Ascending aorta (tissue), 2 donors: ENCODE measurements at regions not wholly inside any gene's neighbourhood (a gene's known extent, or its start where the extent isn't known, plus 50 kb on each side); places are given as distances from the start of the nearest gene placed in this dataset.

ENCODE experiments used
- DNase-seq, 2 donors: peaks; one replicate each; pipeline ENCODE4 v3.0.0-alpha.2; 2019; ENCODE audit warnings: low spot score in 2 of 2
- H3K27ac ChIP-seq, 2 donors: fragments of 200-600 bp; sonication (generic); one replicate each; pipeline ENCODE4 v1.5.1; 2016 to 2017; ENCODE audit warnings: mild to moderate bottlenecking in 1 of 2
- H3K27me3 ChIP-seq: fragments of 200-600 bp; sonication (generic); one replicate; pipeline ENCODE4 v1.5.1; 2017
- H3K36me3 ChIP-seq, 2 donors: fragments of 200-600 bp; sonication (generic); one replicate each; pipeline ENCODE4 v1.5.1; 2016
- H3K4me1 ChIP-seq, 2 donors: fragments of 200-600 bp; sonication (generic); one replicate each; pipeline ENCODE4 v1.5.1; 2016 to 2017; ENCODE audit warnings: mild to moderate bottlenecking in 1 of 2
- H3K4me3 ChIP-seq, 2 donors: fragments of 200-600 bp; sonication (generic); one replicate each; pipeline ENCODE4 v1.5.1; 2016 to 2017; ENCODE audit warnings: mild to moderate bottlenecking in 1 of 2
- H3K9me3 ChIP-seq, 2 donors: fragments of 200-600 bp; sonication (generic); one replicate each; pipeline ENCODE4 v1.5.1; 2016
- intact Hi-C: fragments of 100-400 bp; cut with DNase I; formaldehyde crosslinking; loops from one replicate; pipeline ENCODE4 v1.15.1; 2023
- TF ChIP-seq, protein P1 (sequence below), 3 experiments: fragments of 200-600 bp in 2 of 3; fragments of 450-650 bp in 1 of 3; sonication (generic) in 2 of 3; IDR thresholded peaks; one replicate each; pipeline ENCODE4 v1.5.1; 2016 to 2019; ENCODE audit warnings: antibody characterized with exemption in 3 of 3, mild to moderate bottlenecking in 1 of 3, moderate library complexity in 1 of 3

DNA sequence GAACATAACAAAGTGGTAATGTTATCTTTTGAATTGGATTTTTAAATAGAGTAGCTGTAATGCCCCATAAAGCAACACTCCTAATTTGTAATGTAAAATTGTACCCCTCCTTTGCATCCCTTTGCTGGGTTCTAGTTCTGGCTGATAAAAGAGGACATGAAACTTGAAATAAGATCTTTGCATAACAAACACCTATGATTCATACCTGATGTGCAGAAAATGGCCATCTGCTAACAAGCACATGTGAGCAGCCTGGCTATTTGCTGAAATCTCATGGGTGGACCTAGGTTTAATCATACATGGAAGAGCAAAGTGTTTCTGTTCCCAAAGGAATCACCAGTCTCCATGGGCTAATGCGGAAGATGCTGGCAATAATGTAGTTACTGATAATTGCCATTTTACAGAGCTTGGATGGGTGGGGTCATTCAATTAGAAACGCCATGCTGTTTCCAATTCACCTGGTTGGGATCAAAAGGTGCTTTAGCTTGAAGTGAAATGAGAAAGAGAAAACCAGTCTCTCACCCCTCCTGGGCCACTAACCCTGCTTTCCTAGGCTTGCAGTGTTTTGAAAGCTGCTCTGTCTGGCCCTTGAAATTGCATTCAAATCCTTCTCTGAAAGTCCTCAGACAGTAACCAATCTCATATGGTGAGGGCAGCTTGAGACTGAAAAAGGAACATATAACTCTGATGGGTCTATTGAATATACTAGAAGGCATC, 585.1 kb downstream of the TLE4 start:
- intact Hi-C loops, result no loop called here
- Histone ChIP-seq H3K4me1 (no peaks in the 10 kb centered on the region), H3K9me3 (no peaks in the 10 kb centered on the region), H3K27me3 (no peaks in the 10 kb centered on the region), H3K4me3 (no peak overlapping the region), H3K27ac (no peak overlapping the region), H3K36me3 (no peaks in the 10 kb centered on the region)
- no peak for DNase-seq
- TF ChIP-seq, protein P1, sequence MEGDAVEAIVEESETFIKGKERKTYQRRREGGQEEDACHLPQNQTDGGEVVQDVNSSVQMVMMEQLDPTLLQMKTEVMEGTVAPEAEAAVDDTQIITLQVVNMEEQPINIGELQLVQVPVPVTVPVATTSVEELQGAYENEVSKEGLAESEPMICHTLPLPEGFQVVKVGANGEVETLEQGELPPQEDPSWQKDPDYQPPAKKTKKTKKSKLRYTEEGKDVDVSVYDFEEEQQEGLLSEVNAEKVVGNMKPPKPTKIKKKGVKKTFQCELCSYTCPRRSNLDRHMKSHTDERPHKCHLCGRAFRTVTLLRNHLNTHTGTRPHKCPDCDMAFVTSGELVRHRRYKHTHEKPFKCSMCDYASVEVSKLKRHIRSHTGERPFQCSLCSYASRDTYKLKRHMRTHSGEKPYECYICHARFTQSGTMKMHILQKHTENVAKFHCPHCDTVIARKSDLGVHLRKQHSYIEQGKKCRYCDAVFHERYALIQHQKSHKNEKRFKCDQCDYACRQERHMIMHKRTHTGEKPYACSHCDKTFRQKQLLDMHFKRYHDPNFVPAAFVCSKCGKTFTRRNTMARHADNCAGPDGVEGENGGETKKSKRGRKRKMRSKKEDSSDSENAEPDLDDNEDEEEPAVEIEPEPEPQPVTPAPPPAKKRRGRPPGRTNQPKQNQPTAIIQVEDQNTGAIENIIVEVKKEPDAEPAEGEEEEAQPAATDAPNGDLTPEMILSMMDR (IDR thresholded peaks at IDR 0.05), result no peak

DNA sequence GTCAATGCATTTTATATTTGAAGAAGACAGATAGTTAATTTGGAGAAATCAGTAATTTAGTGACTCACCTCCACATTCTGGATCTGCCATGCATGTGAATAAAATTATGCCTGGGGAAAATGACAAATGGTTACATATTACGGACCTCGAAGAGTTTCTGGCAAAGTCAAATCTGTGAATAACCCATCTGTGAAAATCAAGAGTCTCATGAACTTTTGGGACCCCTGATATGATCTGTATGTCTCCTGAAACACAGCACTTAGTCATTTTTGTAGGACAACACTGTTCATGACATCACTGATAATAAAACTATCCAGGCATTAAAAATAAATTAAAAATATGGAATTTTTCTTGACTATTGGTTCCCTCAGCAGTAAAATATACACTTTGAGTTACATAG, 584.5 kb downstream of the TLE4 start:
- TF ChIP-seq, protein P1 (IDR thresholded peaks at IDR 0.05), result no peak
- Histone ChIP-seq H3K27me3 (no peaks in the 10 kb centered on the region), H3K4me3 (no peak overlapping the region), H3K27ac (no peak overlapping the region), H3K4me1 (no peaks in the 10 kb centered on the region), H3K9me3 (no peaks in the 10 kb centered on the region), H3K36me3 (no peaks in the 10 kb centered on the region)
- no peak for DNase-seq
- intact Hi-C loops, result no loop called here

DNA sequence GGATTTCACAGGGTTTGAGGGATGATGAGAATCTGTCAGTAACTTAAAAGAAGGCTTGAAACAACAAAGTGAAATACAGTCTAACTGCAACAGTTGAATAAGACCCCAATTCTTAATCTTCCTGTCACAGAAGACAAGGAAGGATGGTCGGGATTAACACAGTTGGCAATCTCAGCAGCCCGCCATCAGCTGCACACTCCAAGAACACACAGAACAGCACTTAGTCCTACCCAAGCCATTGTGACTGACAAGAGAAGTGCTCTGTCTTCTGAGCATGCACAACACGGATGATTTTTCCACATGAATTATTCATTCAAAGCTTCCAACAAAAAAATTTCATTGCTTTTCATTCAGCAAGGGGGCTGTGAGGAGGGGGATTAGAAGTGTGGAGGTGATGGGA, 576.1 kb downstream of the TLE4 start:
- no peak overlapping the region for H3K4me3 ChIP-seq
- TF ChIP-seq, protein P1 (IDR thresholded peaks at IDR 0.05), result no peak
- intact Hi-C loops, result no loop called here

DNA sequence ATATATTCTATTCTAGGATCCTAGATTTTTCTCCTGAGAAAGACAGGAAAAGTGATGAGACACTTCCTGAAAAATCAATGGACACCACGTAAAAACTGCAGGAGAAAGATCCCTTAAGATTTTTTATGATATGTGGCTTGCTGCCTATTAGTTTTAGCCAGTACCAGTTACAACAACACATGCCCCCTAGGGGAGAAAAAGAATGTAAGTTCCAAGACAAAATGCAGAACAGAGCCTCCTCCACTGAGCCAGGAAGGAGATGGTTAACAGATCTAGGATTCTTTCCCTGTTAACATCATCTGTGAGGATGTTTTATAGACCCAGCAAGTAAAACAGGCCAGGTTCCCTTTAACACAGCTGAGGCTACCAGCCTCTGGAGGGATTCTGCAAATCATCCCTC, 574.7 kb downstream of the TLE4 start:
- H3K27ac ChIP-seq, result no peak overlapping the region
- TF ChIP-seq, protein P1 (IDR thresholded peaks at IDR 0.05), result no peak
- no peaks in the 10 kb centered on the region for H3K27me3 ChIP-seq
- no peaks in the 10 kb centered on the region for H3K4me1 ChIP-seq
- no peak overlapping the region for H3K4me3 ChIP-seq
- intact Hi-C loops, result no loop called here
- no peaks in the 10 kb centered on the region for H3K36me3 ChIP-seq
- no peak for DNase-seq
- no peaks in the 10 kb centered on the region for H3K9me3 ChIP-seq

More for the DNA sequence above, 576.1 kb downstream of the TLE4 start:
- Histone ChIP-seq H3K4me1 (no peaks in the 10 kb centered on the region), H3K36me3 (no peaks in the 10 kb centered on the region), H3K27me3 (no peaks in the 10 kb centered on the region), H3K9me3 (no peaks in the 10 kb centered on the region), H3K27ac (no peak overlapping the region)
- no peak for DNase-seq

DNA sequence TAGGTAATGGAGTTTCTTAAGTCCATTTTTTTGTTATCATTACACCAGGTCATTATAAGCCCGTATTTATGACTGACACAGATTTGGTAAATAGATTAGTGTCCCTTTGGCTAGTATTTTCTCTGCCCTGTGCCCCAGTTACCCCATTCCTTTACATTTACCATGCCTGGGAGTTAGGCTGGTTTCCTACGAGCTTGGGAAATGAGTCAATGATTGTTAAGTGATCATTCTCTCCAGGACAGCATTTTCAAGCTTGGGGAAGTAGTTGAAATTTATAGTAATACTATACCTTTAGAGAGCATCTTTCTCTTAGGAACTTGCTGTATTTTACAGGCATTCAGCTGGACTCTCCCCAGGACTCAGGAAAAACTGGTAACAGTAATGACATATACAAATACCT, 573.1 kb downstream of the TLE4 start:
- H3K27me3 ChIP-seq, result no peaks in the 10 kb centered on the region
- no peak for DNase-seq
- TF ChIP-seq, protein P1 (IDR thresholded peaks at IDR 0.05), result no peak
- H3K4me3 ChIP-seq, result no peak overlapping the region
- no peak overlapping the region for H3K27ac ChIP-seq
- no peaks in the 10 kb centered on the region for H3K9me3 ChIP-seq
- H3K4me1 ChIP-seq, result no peaks in the 10 kb centered on the region
- intact Hi-C loops, result no loop called here
- H3K36me3 ChIP-seq, result no peaks in the 10 kb centered on the region

DNA sequence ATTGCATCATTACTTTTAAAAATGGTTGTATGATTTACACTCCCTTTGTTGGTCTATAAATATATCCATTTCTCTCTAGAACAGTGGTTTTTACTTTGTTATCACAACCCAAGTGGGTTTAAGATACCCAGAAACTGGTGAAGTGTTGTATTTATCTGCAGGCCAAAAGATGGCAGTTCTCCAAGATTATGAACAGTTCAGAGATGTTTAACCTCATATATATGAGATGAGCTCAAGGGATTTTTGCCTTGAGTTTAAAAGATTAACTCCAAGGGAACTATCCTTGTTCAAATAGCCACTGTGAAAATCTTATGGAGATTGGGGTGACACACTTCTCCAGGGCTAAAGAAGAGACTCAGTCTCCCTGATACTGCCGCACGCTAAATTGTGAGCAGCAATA, 572.6 kb downstream of the TLE4 start:
- Histone ChIP-seq H3K4me1 (no peaks in the 10 kb centered on the region), H3K36me3 (no peaks in the 10 kb centered on the region), H3K9me3 (no peaks in the 10 kb centered on the region), H3K27ac (no peak overlapping the region), H3K4me3 (no peak overlapping the region), H3K27me3 (no peaks in the 10 kb centered on the region)
- DNase-seq, result no peak
- TF ChIP-seq, protein P1 (IDR thresholded peaks at IDR 0.05), result no peak
- intact Hi-C loops, result no loop called here
